ENCODE measurements at regions not wholly inside any gene's neighbourhood (a gene's known extent, or its start where the extent isn't known, plus 50 kb on each side); places are given as distances from the start of the nearest gene placed in this dataset.

DNA sequence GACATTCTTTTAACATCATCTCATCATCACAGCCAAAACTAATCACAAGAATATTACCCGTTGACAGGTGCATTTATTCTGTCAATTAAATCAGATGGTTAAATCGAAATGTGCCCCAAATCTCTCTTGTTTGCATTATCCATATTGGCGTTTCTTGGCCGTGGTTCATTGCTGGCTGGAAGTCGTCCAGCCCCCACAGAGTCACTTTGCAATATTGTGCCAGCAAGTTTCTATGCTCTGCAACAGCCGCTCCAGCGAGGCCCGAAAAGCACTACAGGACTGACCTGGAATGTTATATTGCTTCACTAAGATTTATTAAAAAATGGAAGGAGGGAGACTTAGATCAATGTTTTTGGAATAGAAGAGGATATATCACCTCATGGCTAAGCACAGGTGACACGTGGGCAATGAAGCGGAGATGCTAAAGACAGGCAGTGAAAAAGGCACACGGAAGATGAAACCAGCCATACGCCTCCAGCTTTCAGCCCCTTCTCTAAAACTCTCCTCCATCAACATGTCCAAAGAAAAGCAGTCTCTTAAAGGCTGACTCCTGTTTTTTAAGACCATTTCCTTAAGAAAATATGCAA is 176.8 kb upstream of the VRK2 start:
- TF ChIP-seq POLR2A (IDR thresholded peaks at IDR 0.05; ENCODE audit: low read length) (no peak), GATA1 (IDR thresholded peaks at IDR 0.05; ENCODE audit: low read depth, low read length) (no peak)

All from erythroblast (primary cell).